Vagina (tissue), 2 donors: ENCODE measurements at regions not wholly inside any gene's neighbourhood (a gene's known extent, or its start where the extent isn't known, plus 50 kb on each side); places are given as distances from the start of the nearest gene placed in this dataset.

ENCODE experiments used
- DNase-seq, 2 donors: peaks; one replicate each; pipeline ENCODE4 v3.0.0-alpha.2; 2017; ENCODE audit errors: extremely low spot score in 2 of 2
- H3K27ac ChIP-seq: fragments of 200-600 bp; sonication (generic); one replicate; pipeline ENCODE4 v1.5.1; 2019
- H3K27me3 ChIP-seq: fragments of 200-600 bp; sonication (generic); one replicate; pipeline ENCODE4 v1.5.1; 2019
- H3K36me3 ChIP-seq, 2 donors: fragments of 200-600 bp; sonication (generic); one replicate each; pipeline ENCODE4 v1.5.1; 2017 to 2019
- H3K4me1 ChIP-seq: fragments of 200-600 bp; sonication (generic); one replicate; pipeline ENCODE4 v1.5.1; 2019
- H3K4me3 ChIP-seq, 2 donors: fragments of 200-600 bp; sonication (generic); 1 replicate in 1 of 2; 2 replicates in 1 of 2; pipeline ENCODE4 v1.5.1; 2016 to 2019
- H3K9me3 ChIP-seq: fragments of 200-600 bp; sonication (generic); one replicate; pipeline ENCODE4 v1.5.1; 2019
- POLR2A ChIP-seq, 2 donors: fragments of 450-650 bp; IDR thresholded peaks; one replicate each; pipeline ENCODE4 v1.6.1; 2017; ENCODE audit warnings: antibody characterized with exemption in 2 of 2, mild to moderate bottlenecking in 2 of 2, moderate library complexity in 2 of 2
- POLR2AphosphoS5 ChIP-seq, 2 donors: sonication (generic); formaldehyde crosslinking; IDR thresholded peaks; one replicate each; pipeline ENCODE4 v1.9.0; 2017; ENCODE audit warnings: antibody characterized with exemption in 2 of 2, mild to moderate bottlenecking in 2 of 2, low read depth in 1 of 2; ENCODE audit not compliant: insufficient read depth in 1 of 2
- intact Hi-C: fragments of 100-400 bp; cut with DNase I; formaldehyde crosslinking; loops from one replicate; pipeline ENCODE4 v1.15.1; 2023
- TF ChIP-seq, protein P1 (sequence below), 3 experiments: fragments of 450-650 bp in 2 of 3; fragments of 200-600 bp in 1 of 3; sonication (generic) in 1 of 3; IDR thresholded peaks; one replicate each; pipeline ENCODE4 v1.5.1; 2017 to 2019; ENCODE audit warnings: antibody characterized with exemption in 3 of 3, mild to moderate bottlenecking in 2 of 3, moderate library complexity in 2 of 3

DNA sequence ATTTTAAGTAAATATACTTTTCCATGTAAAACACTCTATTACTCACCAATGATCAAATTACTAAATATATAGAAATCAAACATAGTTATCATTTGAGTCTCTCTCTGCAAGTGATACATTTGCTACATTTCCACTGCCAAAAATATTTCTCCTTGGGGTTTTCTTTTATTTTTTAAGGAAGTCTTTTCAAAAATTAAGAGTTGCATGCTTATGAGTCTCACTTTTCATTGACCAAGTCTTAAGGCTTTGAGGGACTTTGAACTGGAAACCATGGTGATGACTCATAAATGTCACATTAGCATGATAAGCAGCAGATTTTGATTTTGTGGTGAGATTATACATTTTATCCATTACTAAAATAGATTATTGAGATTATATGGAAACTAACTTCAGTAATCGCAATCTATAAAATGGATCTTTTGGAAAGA lies 152.9 kb downstream of the FAM124B start:
- no peaks in the 10 kb centered on the region for H3K9me3 ChIP-seq
- intact Hi-C loops, result no loop called here
- no peak overlapping the region for H3K4me3 ChIP-seq
- H3K27me3 ChIP-seq, result no peaks in the 10 kb centered on the region
- no peak for TF ChIP-seq POLR2AphosphoS5 (IDR thresholded peaks at IDR 0.05; ENCODE audit: insufficient read depth in 1 of 2, low read depth in 1 of 2)
- TF ChIP-seq, protein P1, sequence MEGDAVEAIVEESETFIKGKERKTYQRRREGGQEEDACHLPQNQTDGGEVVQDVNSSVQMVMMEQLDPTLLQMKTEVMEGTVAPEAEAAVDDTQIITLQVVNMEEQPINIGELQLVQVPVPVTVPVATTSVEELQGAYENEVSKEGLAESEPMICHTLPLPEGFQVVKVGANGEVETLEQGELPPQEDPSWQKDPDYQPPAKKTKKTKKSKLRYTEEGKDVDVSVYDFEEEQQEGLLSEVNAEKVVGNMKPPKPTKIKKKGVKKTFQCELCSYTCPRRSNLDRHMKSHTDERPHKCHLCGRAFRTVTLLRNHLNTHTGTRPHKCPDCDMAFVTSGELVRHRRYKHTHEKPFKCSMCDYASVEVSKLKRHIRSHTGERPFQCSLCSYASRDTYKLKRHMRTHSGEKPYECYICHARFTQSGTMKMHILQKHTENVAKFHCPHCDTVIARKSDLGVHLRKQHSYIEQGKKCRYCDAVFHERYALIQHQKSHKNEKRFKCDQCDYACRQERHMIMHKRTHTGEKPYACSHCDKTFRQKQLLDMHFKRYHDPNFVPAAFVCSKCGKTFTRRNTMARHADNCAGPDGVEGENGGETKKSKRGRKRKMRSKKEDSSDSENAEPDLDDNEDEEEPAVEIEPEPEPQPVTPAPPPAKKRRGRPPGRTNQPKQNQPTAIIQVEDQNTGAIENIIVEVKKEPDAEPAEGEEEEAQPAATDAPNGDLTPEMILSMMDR (IDR thresholded peaks at IDR 0.05), result no peak
- TF ChIP-seq POLR2A (IDR thresholded peaks at IDR 0.05), result no peak
- DNase-seq, result no peak
- no peak overlapping the region for H3K27ac ChIP-seq
- no peaks in the 10 kb centered on the region for H3K4me1 ChIP-seq
- no peaks in the 10 kb centered on the region for H3K36me3 ChIP-seq

DNA sequence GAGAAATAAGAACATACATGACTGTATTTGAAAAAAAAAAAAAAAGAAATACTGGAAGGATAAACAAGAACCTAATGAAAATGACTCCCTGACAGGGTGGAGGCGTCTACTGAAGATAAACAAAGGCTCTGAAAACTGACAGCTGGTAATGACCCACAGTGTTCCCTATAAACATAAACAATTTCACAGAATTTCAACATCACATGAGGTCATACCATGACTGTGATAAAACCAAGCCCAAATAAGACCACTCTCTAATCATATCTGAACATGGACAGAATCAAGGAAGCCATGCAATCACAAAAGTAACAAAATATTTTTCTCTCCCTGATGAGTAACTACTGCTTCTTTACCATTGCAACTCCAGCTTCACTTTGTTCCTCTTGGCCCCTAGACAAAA lies 159.3 kb downstream of the FAM124B start:
- intact Hi-C loops, result no loop called here
- TF ChIP-seq, protein P1 (IDR thresholded peaks at IDR 0.05), result no peak
- no peak for TF ChIP-seq POLR2AphosphoS5 (IDR thresholded peaks at IDR 0.05; ENCODE audit: insufficient read depth in 1 of 2, low read depth in 1 of 2)
- TF ChIP-seq POLR2A (IDR thresholded peaks at IDR 0.05), result no peak

DNA sequence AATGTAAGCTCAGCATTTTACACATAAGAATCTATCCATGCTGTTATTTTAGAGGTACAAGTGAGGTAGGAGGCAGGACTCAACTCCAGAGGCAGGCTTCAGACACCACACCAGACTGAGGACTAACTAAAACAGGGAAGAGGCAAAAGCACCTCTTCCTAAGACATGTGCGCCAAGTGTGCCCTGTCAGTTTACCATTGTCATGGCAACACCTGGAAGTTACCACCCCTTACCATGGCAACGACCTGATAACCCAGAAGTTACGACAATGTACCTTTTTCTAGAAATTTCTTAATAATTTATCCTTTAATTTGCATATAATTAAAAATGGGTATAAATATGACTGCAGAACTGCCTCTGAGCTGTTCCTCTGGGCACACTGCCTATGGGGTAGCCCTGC lies 160.1 kb downstream of the FAM124B start:
- intact Hi-C loops, result no loop called here
- Histone ChIP-seq H3K9me3 (no peaks in the 10 kb centered on the region), H3K27me3 (no peaks in the 10 kb centered on the region), H3K36me3 (no peaks in the 10 kb centered on the region), H3K27ac (no peak overlapping the region), H3K4me3 (no peak overlapping the region), H3K4me1 (no peaks in the 10 kb centered on the region)
- TF ChIP-seq, protein P1 (IDR thresholded peaks at IDR 0.05), result no peak
- no peak for DNase-seq

More for the DNA sequence above, 159.3 kb downstream of the FAM124B start:
- DNase-seq, result no peak
- Histone ChIP-seq H3K27me3 (no peaks in the 10 kb centered on the region), H3K4me1 (no peaks in the 10 kb centered on the region), H3K27ac (no peak overlapping the region), H3K36me3 (no peaks in the 10 kb centered on the region), H3K4me3 (no peak overlapping the region), H3K9me3 (no peaks in the 10 kb centered on the region)

DNA sequence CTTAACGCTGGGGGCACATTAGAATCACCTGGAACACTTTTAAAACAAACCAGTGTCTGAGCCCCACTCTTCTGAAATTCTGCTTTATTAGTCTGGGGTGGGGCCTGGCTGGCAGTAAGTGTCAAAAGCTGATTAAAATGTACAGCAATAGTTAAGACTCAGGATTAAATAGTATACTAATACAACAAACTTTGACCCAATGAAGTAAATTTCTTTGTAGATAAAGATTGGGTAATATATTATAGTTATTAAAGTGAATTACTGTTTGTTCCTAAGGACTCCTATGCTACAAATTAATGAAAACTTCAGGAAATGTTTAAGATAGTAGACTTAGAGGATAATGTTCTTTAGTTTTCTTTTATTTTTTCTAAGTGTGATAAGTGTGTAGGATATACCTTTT lies 160.9 kb downstream of the FAM124B start:
- DNase-seq, result no peak
- intact Hi-C loops, result no loop called here
- Histone ChIP-seq H3K4me1 (no peaks in the 10 kb centered on the region), H3K27me3 (no peaks in the 10 kb centered on the region), H3K36me3 (no peaks in the 10 kb centered on the region), H3K9me3 (no peaks in the 10 kb centered on the region), H3K27ac (no peak overlapping the region), H3K4me3 (no peak overlapping the region)
- no peak for TF ChIP-seq POLR2AphosphoS5 (IDR thresholded peaks at IDR 0.05; ENCODE audit: insufficient read depth in 1 of 2, low read depth in 1 of 2)
- TF ChIP-seq, protein P1 (IDR thresholded peaks at IDR 0.05), result no peak
- no peak for TF ChIP-seq POLR2A (IDR thresholded peaks at IDR 0.05)

DNA sequence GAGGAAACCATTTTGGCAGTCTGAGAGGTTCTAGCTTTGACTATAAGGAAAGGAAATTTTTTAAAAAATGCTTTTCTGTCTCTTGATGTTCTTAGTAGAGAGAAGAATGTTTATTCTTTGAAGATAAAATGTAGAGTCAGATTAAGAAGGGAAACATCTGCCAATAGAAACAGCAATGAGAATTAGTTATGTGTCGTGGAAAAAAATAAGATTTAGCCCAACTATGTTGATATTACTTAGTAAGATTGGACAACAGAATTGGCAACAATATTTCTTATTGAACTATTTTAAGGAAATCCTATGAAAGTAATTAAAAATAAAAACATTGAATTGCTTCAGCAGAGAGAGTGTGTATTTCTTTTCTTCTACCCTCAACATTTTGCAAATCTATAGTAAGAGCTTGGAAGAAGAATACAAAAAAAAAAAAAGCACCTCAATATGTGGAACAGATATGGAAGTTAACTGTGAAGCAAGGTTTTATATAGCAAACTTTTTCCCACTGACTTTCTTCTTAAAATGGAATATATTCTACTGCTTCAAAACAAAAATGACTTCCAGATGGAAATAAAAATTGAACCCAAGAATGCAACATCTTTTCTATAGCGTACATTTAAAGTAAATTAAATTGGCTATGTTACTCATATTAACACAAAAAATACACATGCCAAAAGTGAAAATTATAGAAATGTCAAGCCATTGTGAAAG lies 177.9 kb downstream of the FAM124B start:
- intact Hi-C loops, result no loop called here
- no peaks in the 10 kb centered on the region for H3K36me3 ChIP-seq
- no peaks in the 10 kb centered on the region for H3K9me3 ChIP-seq
- no peaks in the 10 kb centered on the region for H3K27me3 ChIP-seq
- no peak for DNase-seq
- no peak overlapping the region for H3K4me3 ChIP-seq
- TF ChIP-seq POLR2A (IDR thresholded peaks at IDR 0.05) (no peak), POLR2AphosphoS5 (IDR thresholded peaks at IDR 0.05; ENCODE audit: insufficient read depth in 1 of 2, low read depth in 1 of 2) (no peak)
- TF ChIP-seq, protein P1 (IDR thresholded peaks at IDR 0.05), result no peak
- H3K4me1 ChIP-seq, result peaks cover 15% of the 10 kb centered on the region
- no peak overlapping the region for H3K27ac ChIP-seq
